H1 (cell line): ENCODE measurements at regions not wholly inside any gene's neighbourhood (a gene's known extent, or its start where the extent isn't known, plus 50 kb on each side); places are given as distances from the start of the nearest gene placed in this dataset.

Experiments
- CTCF ChIA-PET: fragments of 300-600 bp; sonication (Branson Sonifier 250); formaldehyde crosslinking; loops from one replicate; lab custom pipeline; 2021; ENCODE audit not compliant: partially characterized antibody; lab: Charles Lee
- POLR2A ChIA-PET: fragments of 300-600 bp; sonication (Branson Sonifier 250); formaldehyde crosslinking; loops from one replicate; lab custom pipeline; 2021; ENCODE audit warnings: inconsistent platforms; ENCODE audit not compliant: partially characterized antibody; lab: Charles Lee
- DNase-seq, 2 experiments: peaks; one replicate each; pipeline versions ENCODE4 v3.0.0 to v3.0.0-alpha.2; 2010 to 2022; ENCODE audit warnings: low spot score in 2 of 2, low read depth in 1 of 2, mixed read lengths in 1 of 2
- FAIRE-seq: peaks from 2 replicates; lab custom pipeline; 2011; peaks lifted over from hg19 to GRCh38; lab: Jason Lieb, UNC
- H2AFZ ChIP-seq: 2 replicates; pipeline ENCODE4 v1.8.1; 2012; ENCODE audit warnings: low read length, inconsistent platforms
- H2AK5ac ChIP-seq: 2 replicates; pipeline ENCODE4 v1.6.1; 2013; ENCODE audit warnings: low read depth, low read length
- H2BK120ac ChIP-seq: replicated peaks from 2 replicates; pipeline ENCODE3; 2013; ENCODE audit warnings: low read depth, low read length, inconsistent platforms
- H2BK12ac ChIP-seq: 2 replicates; pipeline ENCODE4 v1.6.1; 2013; ENCODE audit warnings: low read depth, low read length
- H2BK15ac ChIP-seq: 2 replicates; pipeline ENCODE4 v1.6.1; 2013; ENCODE audit warnings: low read length
- H2BK20ac ChIP-seq: 2 replicates; pipeline ENCODE4 v1.6.1; 2013; ENCODE audit warnings: low read length
- H2BK5ac ChIP-seq: 2 replicates; pipeline ENCODE4 v1.6.1; 2013; ENCODE audit warnings: low read depth, low read length
- H3K14ac ChIP-seq: 2 replicates; pipeline ENCODE4 v1.6.1; 2013; ENCODE audit warnings: inconsistent platforms; ENCODE audit not compliant: insufficient read length
- H3K18ac ChIP-seq: 2 replicates; pipeline ENCODE4 v1.6.1; 2013; ENCODE audit warnings: low read length; ENCODE audit errors: extremely low read depth
- H3K23ac ChIP-seq: 2 replicates; pipeline ENCODE4 v1.6.1; 2013; ENCODE audit warnings: inconsistent platforms; ENCODE audit not compliant: insufficient read length
- H3K23me2 ChIP-seq: 2 replicates; pipeline ENCODE4 v1.6.1; 2013; ENCODE audit warnings: low read depth, low read length
- H3K27ac ChIP-seq: 2 replicates; pipeline ENCODE4 v1.6.1; 2011; ENCODE audit warnings: low read depth, low read length, inconsistent platforms
- H3K27me3 ChIP-seq, 4 experiments: replicated peaks in 1 of 4; 1 replicate in 1 of 4; 2 replicates in 3 of 4; pipeline versions ENCODE4 v1.6.1 to v1.8.1; 2011 to 2013; ENCODE audit warnings: low read length in 3 of 4, mild to moderate bottlenecking in 3 of 4, inconsistent platforms in 2 of 4, mixed read lengths in 2 of 4, moderate library complexity in 1 of 4; ENCODE audit not compliant: control insufficient read depth in 3 of 4, insufficient read depth in 3 of 4; ENCODE audit errors: extremely low read depth in 1 of 4
- H3K36me3 ChIP-seq, 4 experiments: 2 replicates each; pipeline versions ENCODE4 v1.6.1 to v1.8.1; 2011 to 2013; ENCODE audit warnings: mild to moderate bottlenecking in 4 of 4, low read length in 3 of 4, moderate library complexity in 2 of 4, control low read depth in 1 of 4, inconsistent platforms in 1 of 4; ENCODE audit not compliant: insufficient read depth in 4 of 4, control insufficient read depth in 2 of 4
- H3K4ac ChIP-seq: replicated peaks from 2 replicates; pipeline ENCODE3; 2013; ENCODE audit warnings: low read length, low read depth, mixed read lengths, inconsistent platforms; ENCODE audit not compliant: insufficient read length
- H3K4me1 ChIP-seq, 4 experiments: replicated peaks in 1 of 4; 1 replicate in 1 of 4; 2 replicates in 3 of 4; pipeline versions ENCODE4 v1.6.1 to v1.8.1; 2011 to 2013; ENCODE audit warnings: low read length in 3 of 4, inconsistent platforms in 2 of 4, mixed read lengths in 1 of 4; ENCODE audit not compliant: insufficient read depth in 4 of 4, control insufficient read depth in 3 of 4
- H3K4me2 ChIP-seq, 2 experiments: 2 replicates each; pipeline versions ENCODE4 v1.6.1 to v1.8.1; 2011 to 2013; ENCODE audit warnings: low read depth in 2 of 2, low read length in 2 of 2, control low read depth in 1 of 2, inconsistent platforms in 1 of 2, mild to moderate bottlenecking in 1 of 2; ENCODE audit not compliant: insufficient read depth in 1 of 2
- H3K4me3 ChIP-seq, 4 experiments: fragments of 200-600, 300-600 bp in 1 of 4; sonication (generic), shearing (Covaris generic), sonication (Bioruptor Twin) in 1 of 4; 2 replicates each; pipeline versions ENCODE4 v1.5.1 to v1.8.1; 2011 to 2016; ENCODE audit warnings: low read length in 4 of 4, low read depth in 3 of 4, control low read depth in 2 of 4, inconsistent platforms in 2 of 4, mild to moderate bottlenecking in 2 of 4, mixed read lengths in 1 of 4, moderate library complexity in 1 of 4; ENCODE audit not compliant: insufficient read depth in 2 of 4; ENCODE audit errors: extremely low read depth in 1 of 4
- H3K56ac ChIP-seq: replicated peaks from 2 replicates; pipeline ENCODE3; 2013; ENCODE audit warnings: low read depth, mild to moderate bottlenecking, mixed read lengths, low read length, inconsistent platforms; ENCODE audit not compliant: insufficient read length
- H3K79me1 ChIP-seq: 2 replicates; pipeline ENCODE4 v1.6.1; 2013; ENCODE audit warnings: low read depth, low read length, control low read depth
- H3K79me2 ChIP-seq, 2 experiments: 2 replicates each; pipeline versions ENCODE4 v1.6.1 to v1.8.1; 2012 to 2013; ENCODE audit warnings: low read length in 2 of 2, mild to moderate bottlenecking in 2 of 2, inconsistent platforms in 1 of 2; ENCODE audit not compliant: insufficient read depth in 2 of 2, control insufficient read depth in 1 of 2
- H3K9ac ChIP-seq, 4 experiments: replicated peaks in 1 of 4; 1 replicate in 1 of 4; 2 replicates in 3 of 4; pipeline versions ENCODE4 v1.6.1 to v1.8.1; 2011 to 2013; ENCODE audit warnings: low read depth in 3 of 4, low read length in 3 of 4, control low read depth in 2 of 4, mild to moderate bottlenecking in 2 of 4, moderate library complexity in 2 of 4, inconsistent platforms in 1 of 4; ENCODE audit errors: extremely low read depth in 1 of 4
- H3K9me3 ChIP-seq, 2 experiments: 2 replicates each; pipeline versions ENCODE4 v1.6.1 to v1.8.1; 2012 to 2013; ENCODE audit warnings: mild to moderate bottlenecking in 2 of 2, moderate library complexity in 2 of 2, control low read depth in 1 of 2, inconsistent platforms in 1 of 2, low read depth in 1 of 2, low read length in 1 of 2, mixed read lengths in 1 of 2; ENCODE audit not compliant: insufficient read depth in 2 of 2
- H4K20me1 ChIP-seq, 2 experiments: replicated peaks in 1 of 2; 2 replicates each; pipeline versions ENCODE3 to v1.8.1; 2011 to 2013; ENCODE audit warnings: inconsistent platforms in 2 of 2, low read length in 2 of 2, mild to moderate bottlenecking in 1 of 2; ENCODE audit not compliant: insufficient read depth in 2 of 2, control insufficient read depth in 1 of 2
- H4K5ac ChIP-seq: 2 replicates; pipeline ENCODE4 v1.6.1; 2013; ENCODE audit warnings: low read length, low read depth, mixed read lengths, inconsistent platforms; ENCODE audit not compliant: insufficient read length
- H4K8ac ChIP-seq: 2 replicates; pipeline ENCODE4 v1.8.0; 2013; ENCODE audit warnings: mild to moderate bottlenecking, moderate library complexity, low read length, inconsistent platforms; ENCODE audit not compliant: insufficient read depth; ENCODE audit errors: extremely low read depth
- H4K91ac ChIP-seq: replicated peaks from 2 replicates; pipeline ENCODE3; 2013; ENCODE audit warnings: low read length, mixed read lengths, inconsistent platforms; ENCODE audit not compliant: insufficient read length
- EGR1 ChIP-seq: IDR thresholded peaks from 2 replicates; pipeline ENCODE4 v1.6.1; 2011; ENCODE audit warnings: low read depth, low read length, borderline replicate concordance
- MAFK ChIP-seq: IDR thresholded peaks from 2 replicates; pipeline ENCODE4 v1.6.1; 2012; ENCODE audit warnings: low read depth, mild to moderate bottlenecking, improper control_type of control experiment, low read length
- RBBP5 ChIP-seq: IDR thresholded peaks from 2 replicates; pipeline ENCODE4 v1.7.1; 2012; ENCODE audit warnings: low read depth, mild to moderate bottlenecking, inconsistent platforms, low read length, moderate library complexity, borderline replicate concordance
- RXRA ChIP-seq: IDR thresholded peaks from 2 replicates; pipeline ENCODE4 v1.6.1; 2011; ENCODE audit warnings: low read depth, mild to moderate bottlenecking, low read length, moderate library complexity; ENCODE audit not compliant: insufficient read depth
- TBP ChIP-seq: IDR thresholded peaks from 2 replicates; pipeline ENCODE4 v1.6.1; 2011; ENCODE audit warnings: low read depth, low read length, improper control_type of control experiment
- USF2 ChIP-seq: IDR thresholded peaks from 2 replicates; pipeline ENCODE4 v1.6.1; 2011; ENCODE audit warnings: low read length, improper control_type of control experiment
- WGBS, 2 experiments: shearing (Covaris generic) in 1 of 2; methylation state at CpG; one replicate each; pipeline versions ENCODE4 v1.1.6 to v1.1.7; 2013 to 2015; ENCODE audit warnings: low lambda C conversion rate in 2 of 2, mixed read lengths in 2 of 2, inconsistent platforms in 1 of 2, low coverage in 1 of 2, missing lambda C conversion rate in 1 of 2; ENCODE audit not compliant: insufficient replicate concordance in 2 of 2, insufficient coverage in 1 of 2, insufficient read length in 1 of 2; ENCODE audit errors: extremely low coverage in 1 of 2, missing lambda C conversion rate in 1 of 2; 5-methylcytosine and 5-hydroxymethylcytosine counted together

- no peak overlapping the region for H2BK20ac ChIP-seq
- no peak overlapping the region for H3K14ac ChIP-seq
- DNase-seq: no peak
- no peak overlapping the region for H4K91ac ChIP-seq
- no peak overlapping the region for H2BK15ac ChIP-seq
- no peaks in the 10 kb centered on the region for H4K20me1 ChIP-seq
- no peak for FAIRE-seq
- no peak overlapping the region for H3K4me3 ChIP-seq
- no peak overlapping the region for H2AFZ ChIP-seq
- H4K8ac ChIP-seq: no peak overlapping the region
- no peak overlapping the region for H3K23ac ChIP-seq
- no peaks in the 10 kb centered on the region for H3K79me2 ChIP-seq
- no peak overlapping the region for H3K4ac ChIP-seq
- H3K4me2 ChIP-seq: no peak overlapping the region
- H3K79me1 ChIP-seq: no peaks in the 10 kb centered on the region
- no peaks in the 10 kb centered on the region for H3K23me2 ChIP-seq
- H2BK120ac ChIP-seq: no peak overlapping the region
- ChIA-PET POLR2A (no interaction called here), CTCF (no interaction called here)
- H2BK5ac ChIP-seq: no peak overlapping the region
- H4K5ac ChIP-seq: no peak overlapping the region
- TF ChIP-seq MAFK: no peak
- no peak for TF ChIP-seq RXRA
- no peak for TF ChIP-seq TBP
- no peak for TF ChIP-seq RBBP5
- no peak for TF ChIP-seq EGR1
- TF ChIP-seq USF2: no peak
- no peaks in the 10 kb centered on the region for H3K36me3 ChIP-seq
- no peak overlapping the region for H3K18ac ChIP-seq
- H2BK12ac ChIP-seq: no peak overlapping the region
- 47% methylated on average over 2 of the region's 2 CpGs; no CpG with 5 or more reads in 1 of the 2 experiments for WGBS, 2 experiments
- H3K27ac ChIP-seq: no peak overlapping the region
- H3K56ac ChIP-seq: no peak overlapping the region
- H3K4me1 ChIP-seq: no peaks in the 10 kb centered on the region
- H3K27me3 ChIP-seq: no peaks in the 10 kb centered on the region
- H2AK5ac ChIP-seq: no peak overlapping the region
- H3K9me3 ChIP-seq: 0 out of 4 replicates have a peak, but pooled peaks cover 0 to 4% of the 10 kb centered on the region in 2 experiments
- no peak overlapping the region for H3K9ac ChIP-seq
These were observed 87.9 kb upstream of the COL5A2 start for GRCh38 chr2:189267491-189267890.
